Stimulated activated naive B cell treated with anti-CD40 and anti-IgM and Interleukin-4, amounts not matched to agents 10 μg/mL and 1 μg/mL and 100 μg/mL, for 72 hours (primary cell): ENCODE measurements at regions not wholly inside any gene's neighbourhood (a gene's known extent, or its start where the extent isn't known, plus 50 kb on each side); places are given as distances from the start of the nearest gene placed in this dataset.
"Not testable (repeated sequence)": the region's sequence is repeated elsewhere in the genome, so short reads cannot be mapped to it uniquely, and the experiment has no call there.

Experiments used
- ATAC-seq, 2 donors: fragments of 150-1000 bp; cut with Tn5 transposase; replicated peaks; 2 replicates each; pipeline ENCODE4 v1.10.0; 2021; ENCODE audit warnings: moderate library complexity in 1 of 2
- DNase-seq: peaks from one replicate; pipeline ENCODE4 v3.0.0; 2021
- H3K27ac Mint-ChIP-seq: one replicate; pipeline ENCODE4 v1.8.0; 2022; ENCODE audit warnings: mild to moderate bottlenecking, mixed read lengths
- H3K27me3 Mint-ChIP-seq, 2 donors: one replicate each; pipeline ENCODE4 v1.8.0; 2022; ENCODE audit warnings: mixed read lengths in 2 of 2
- H3K36me3 Mint-ChIP-seq, 2 donors: one replicate each; pipeline ENCODE4 v1.8.0; 2022; ENCODE audit warnings: mixed read lengths in 2 of 2, mild to moderate bottlenecking in 1 of 2
- H3K4me1 Mint-ChIP-seq, 2 donors: one replicate each; pipeline ENCODE4 v1.8.0; 2022; ENCODE audit warnings: mixed read lengths in 2 of 2, mild to moderate bottlenecking in 1 of 2
- H3K4me3 Mint-ChIP-seq, 2 donors: one replicate each; pipeline ENCODE4 v1.8.0; 2022; ENCODE audit warnings: mild to moderate bottlenecking in 2 of 2, mixed read lengths in 2 of 2, moderate library complexity in 1 of 2
- H3K9me3 Mint-ChIP-seq, 2 donors: one replicate each; pipeline ENCODE4 v1.8.0; 2022; ENCODE audit warnings: mixed read lengths in 2 of 2, mild to moderate bottlenecking in 1 of 2

- ATAC-seq (no peak), DNase-seq (no peak)
- Mint-ChIP-seq H3K9me3 (peaks cover 10 to 11% of the 10 kb centered on the region in 2 donors), H3K36me3 (peaks cover 0 to 1% of the 10 kb centered on the region in 2 donors), H3K27ac (no peak overlapping the region), H3K27me3 (no peaks in the 10 kb centered on the region), H3K4me3 (no peak overlapping the region), H3K4me1 (no peaks in the 10 kb centered on the region)
These were observed 66.6 kb upstream of the ZNF479 start for GRCh38 chr7:57198801-57199200.

- DNase-seq = no peak
- H3K36me3 Mint-ChIP-seq = peaks cover 0 to 1% of the 10 kb centered on the region in 2 donors
- ATAC-seq = no peak
- no peak overlapping the region for H3K27ac Mint-ChIP-seq
- H3K27me3 Mint-ChIP-seq = no peaks in the 10 kb centered on the region
- H3K9me3 Mint-ChIP-seq = peaks cover 11 to 13% of the 10 kb centered on the region in 2 donors
- H3K4me1 Mint-ChIP-seq = no peaks in the 10 kb centered on the region
- no peak overlapping the region for H3K4me3 Mint-ChIP-seq
These were observed 67.0 kb upstream of the ZNF479 start for GRCh38 chr7:57199252-57199651.

DNA sequence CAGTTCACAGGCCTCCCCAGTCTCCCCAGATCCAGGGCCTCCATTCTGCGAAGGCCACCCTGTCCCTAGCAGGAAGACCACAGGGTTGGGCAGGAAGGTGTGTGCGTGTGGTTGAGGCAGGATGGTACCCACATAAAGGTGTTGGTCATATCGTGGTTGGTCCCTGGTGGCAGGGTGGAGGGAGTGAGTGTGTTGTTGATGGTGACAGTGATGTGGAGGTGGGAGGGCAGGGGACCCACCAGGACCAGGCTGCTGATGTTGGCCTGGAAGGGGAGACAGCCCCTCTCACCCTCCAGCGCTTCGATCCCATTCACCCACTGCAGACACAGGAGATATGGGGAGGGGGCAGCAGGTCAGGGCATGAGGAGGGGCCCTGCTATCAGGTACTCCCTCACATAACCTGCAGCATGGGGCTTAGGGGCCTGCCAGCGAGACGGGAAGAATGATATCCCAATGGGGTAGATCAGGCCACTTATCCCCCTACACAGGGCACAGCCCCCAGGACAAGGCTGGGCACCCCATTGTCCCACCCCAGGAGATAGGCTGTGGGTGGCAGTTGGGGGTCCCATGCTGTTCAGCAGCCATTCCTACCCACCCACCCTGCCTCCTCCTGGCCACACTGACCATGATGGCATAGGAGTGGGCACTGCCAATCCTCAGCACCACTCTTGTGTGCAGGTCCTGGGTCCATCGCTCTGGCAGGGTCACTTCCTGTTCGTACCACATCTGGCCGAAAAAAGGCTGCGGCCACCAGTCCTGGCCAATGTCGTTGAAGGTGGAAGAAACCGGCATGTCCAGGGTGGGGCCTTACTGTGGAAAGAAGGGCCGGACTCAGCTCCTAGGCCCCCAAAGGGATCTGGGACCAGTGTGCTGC, 69.0 kb upstream of the ZNF479 start:
- peaks cover 15 to 24% of the 10 kb centered on the region in 2 donors for H3K9me3 Mint-ChIP-seq
- H3K27ac Mint-ChIP-seq = no peak overlapping the region
- H3K36me3 Mint-ChIP-seq = peaks cover 0 to 1% of the 10 kb centered on the region in 2 donors
- H3K27me3 Mint-ChIP-seq = no peaks in the 10 kb centered on the region
- no peak for ATAC-seq
- no peak for DNase-seq
- no peak overlapping the region for H3K4me3 Mint-ChIP-seq
- no peaks in the 10 kb centered on the region for H3K4me1 Mint-ChIP-seq

DNA sequence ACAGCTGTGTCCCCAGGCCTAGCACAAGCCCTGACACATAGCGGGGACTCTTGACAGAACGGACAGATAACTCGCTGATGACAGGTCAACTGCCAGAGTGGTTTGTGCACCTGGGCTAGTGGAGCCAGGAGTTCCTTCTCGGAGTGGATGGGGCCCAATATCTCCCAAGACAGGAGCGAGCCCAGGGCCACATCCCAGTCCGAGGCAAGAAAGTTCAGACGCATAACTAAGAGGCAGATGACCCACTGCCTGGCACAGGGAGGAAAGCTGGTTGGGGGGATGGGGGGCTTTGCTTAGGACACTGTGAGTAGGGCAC, 69.6 kb upstream of the ZNF479 start:
- Mint-ChIP-seq H3K27me3 (no peaks in the 10 kb centered on the region), H3K4me1 (no peaks in the 10 kb centered on the region), H3K4me3 (no peak overlapping the region), H3K9me3 (peaks cover 15 to 26% of the 10 kb centered on the region in 2 donors), H3K27ac (no peak overlapping the region), H3K36me3 (peaks cover 0 to 1% of the 10 kb centered on the region in 2 donors)
- ATAC-seq (no peak), DNase-seq (no peak)

DNA sequence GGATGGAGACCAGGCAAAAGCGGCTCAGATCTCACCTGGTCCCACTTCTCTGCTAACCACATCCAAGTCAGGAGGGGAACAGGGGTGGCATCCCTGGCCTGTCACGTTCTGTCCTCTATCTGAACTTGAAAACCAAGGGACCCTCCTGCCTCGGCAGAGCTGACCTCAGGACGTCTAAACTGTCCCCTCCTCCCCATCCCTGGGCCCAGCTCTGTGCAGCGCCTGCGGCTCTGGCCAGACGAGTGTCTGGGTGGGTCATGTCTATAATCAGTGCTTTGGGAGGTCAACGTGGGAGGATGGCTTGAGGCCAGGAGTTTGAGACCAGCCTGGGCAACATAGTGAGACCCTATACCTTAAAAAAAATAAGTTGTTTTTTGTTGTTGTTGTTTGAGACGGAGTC, 70.0 kb upstream of the ZNF479 start:
- Mint-ChIP-seq H3K4me1 (no peaks in the 10 kb centered on the region), H3K4me3 (no peak overlapping the region), H3K27me3 (no peaks in the 10 kb centered on the region), H3K9me3 (peaks cover 16 to 26% of the 10 kb centered on the region in 2 donors), H3K27ac (no peak overlapping the region), H3K36me3 (peaks cover 0 to 1% of the 10 kb centered on the region in 2 donors)
- DNase-seq (no peak), ATAC-seq (no peak)

GRCh38 chr7:57203161-57203791, 71.0 kb upstream of the ZNF479 start:
- H3K9me3 Mint-ChIP-seq = peaks cover 22 to 32% of the 10 kb centered on the region in 2 donors
- no peak for ATAC-seq
- H3K27me3 Mint-ChIP-seq = no peaks in the 10 kb centered on the region

DNA sequence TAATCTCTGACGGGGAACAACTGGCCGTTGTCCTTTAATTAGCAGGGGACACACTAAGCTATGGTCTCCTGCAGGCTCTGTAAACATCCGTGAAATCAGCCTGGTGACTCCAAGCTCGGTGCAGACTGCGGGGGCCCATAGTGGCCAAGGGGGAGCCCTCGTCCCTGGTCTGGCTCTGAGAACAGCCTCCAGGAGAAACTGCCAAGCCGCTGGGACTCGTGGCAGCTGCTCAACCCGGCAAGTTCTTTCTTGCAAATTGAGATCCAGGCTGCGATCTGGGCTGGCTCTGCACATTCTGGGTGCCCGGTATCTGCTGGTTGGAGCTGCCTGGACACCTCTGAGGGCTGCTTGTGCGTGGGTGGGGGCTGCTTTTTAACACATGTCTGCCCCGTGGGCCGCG, 71.6 kb upstream of the ZNF479 start:
- H3K27ac Mint-ChIP-seq, H3K27me3 Mint-ChIP-seq, DNase-seq, ATAC-seq, H3K4me3 Mint-ChIP-seq, H3K36me3 Mint-ChIP-seq, H3K4me1 Mint-ChIP-seq: not testable (repeated sequence)
- H3K9me3 Mint-ChIP-seq = peaks cover 24 to 33% of the 10 kb centered on the region in 2 donors

More at GRCh38 chr7:57203161-57203791, 71.0 kb upstream of the ZNF479 start:
- Mint-ChIP-seq H3K27ac (no peak overlapping the region), H3K4me3 (no peak overlapping the region), H3K36me3 (peaks cover 0 to 4% of the 10 kb centered on the region in 2 donors), H3K4me1 (no peaks in the 10 kb centered on the region)
- no peak for DNase-seq

GRCh38 chr7:57204411-57204811, 72.2 kb upstream of the ZNF479 start:
- H3K27me3 Mint-ChIP-seq = no peaks in the 10 kb centered on the region
- H3K27ac Mint-ChIP-seq = no peak overlapping the region
- H3K4me1 Mint-ChIP-seq = no peaks in the 10 kb centered on the region
- peaks cover 0 to 4% of the 10 kb centered on the region in 2 donors for H3K36me3 Mint-ChIP-seq
- ATAC-seq = no peak
- DNase-seq = no peak
- peaks cover 28 to 35% of the 10 kb centered on the region in 2 donors for H3K9me3 Mint-ChIP-seq
- H3K4me3 Mint-ChIP-seq = no peak overlapping the region

DNA sequence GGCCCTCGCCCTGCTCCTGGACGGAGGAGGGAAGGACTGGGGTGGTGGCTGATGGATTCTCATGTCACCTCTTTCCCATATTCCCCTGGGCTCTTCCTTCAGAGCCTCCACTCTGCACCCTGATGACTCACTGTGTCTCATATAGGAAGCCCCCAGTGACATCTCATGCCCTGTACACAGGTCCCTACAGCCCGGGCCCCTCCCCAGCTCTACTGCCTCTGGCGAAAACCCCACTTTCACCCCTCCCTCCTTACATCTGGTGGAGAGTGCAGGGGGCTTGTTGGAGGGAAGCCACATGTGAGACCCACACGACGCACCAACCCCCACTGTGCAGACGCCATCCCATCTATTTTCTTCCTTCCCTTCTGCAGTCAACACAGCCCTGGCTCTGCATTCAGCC, 72.8 kb upstream of the ZNF479 start:
- peaks cover 0 to 4% of the 10 kb centered on the region in 2 donors for H3K36me3 Mint-ChIP-seq
- H3K27me3 Mint-ChIP-seq = no peaks in the 10 kb centered on the region
- H3K9me3 Mint-ChIP-seq = peaks cover 28 to 37% of the 10 kb centered on the region in 2 donors
- no peak for ATAC-seq
- no peak overlapping the region for H3K4me3 Mint-ChIP-seq
- H3K27ac Mint-ChIP-seq = no peak overlapping the region
- no peaks in the 10 kb centered on the region for H3K4me1 Mint-ChIP-seq
- no peak for DNase-seq

DNA sequence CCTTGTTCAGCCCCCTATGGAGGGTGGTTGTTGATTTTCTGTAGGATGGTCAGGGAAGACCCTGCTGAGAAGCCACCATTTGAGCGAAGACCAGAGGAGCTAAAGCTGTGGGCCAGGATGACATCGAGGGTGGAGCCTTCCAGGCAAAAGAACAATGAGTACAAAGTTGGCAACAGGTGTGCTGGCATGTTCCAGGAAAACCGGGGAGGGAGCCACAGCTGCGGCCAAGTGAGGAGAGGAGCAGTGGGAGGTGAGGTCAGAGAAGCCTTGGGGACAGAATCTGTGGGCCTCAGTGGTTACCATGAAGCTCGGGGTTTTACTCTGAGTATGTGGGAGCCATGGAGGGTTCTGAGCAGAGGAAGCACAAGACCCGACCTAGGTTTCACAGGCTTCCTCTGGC, 75.6 kb upstream of the ZNF479 start:
- Mint-ChIP-seq H3K4me1 (no peaks in the 10 kb centered on the region), H3K27ac (no peak overlapping the region), H3K4me3 (no peak overlapping the region), H3K9me3 (peaks cover 17 to 28% of the 10 kb centered on the region in 2 donors), H3K27me3 (no peaks in the 10 kb centered on the region), H3K36me3 (peaks cover 0 to 4% of the 10 kb centered on the region in 2 donors)
- DNase-seq = no peak
- ATAC-seq = no peak

DNA sequence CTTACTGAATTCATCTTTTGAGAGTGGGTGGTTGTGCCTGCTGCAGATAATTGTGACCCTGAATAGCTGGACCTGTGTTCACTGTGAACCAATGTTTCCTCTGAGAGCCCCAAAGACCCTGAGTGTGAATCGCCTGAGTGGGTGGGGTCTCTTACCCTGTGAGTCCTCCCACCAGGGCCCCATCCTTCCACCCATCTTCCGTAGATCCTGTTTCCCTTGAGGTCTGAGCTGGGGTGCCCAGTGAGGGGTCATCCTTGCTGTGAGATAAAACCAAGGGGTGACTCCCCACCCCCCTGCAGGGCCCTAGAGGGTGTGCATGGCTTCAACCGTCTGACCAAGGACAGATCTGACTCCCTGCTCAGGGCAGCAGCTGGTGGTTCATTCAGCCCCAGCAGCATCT, 78.0 kb upstream of the ZNF479 start:
- DNase-seq (no peak), ATAC-seq (no peak)
- H3K27ac Mint-ChIP-seq = no peak overlapping the region
- H3K4me1 Mint-ChIP-seq = no peaks in the 10 kb centered on the region
- H3K27me3 Mint-ChIP-seq = no peaks in the 10 kb centered on the region
- peaks cover 18 to 22% of the 10 kb centered on the region in 2 donors for H3K9me3 Mint-ChIP-seq
- peaks cover 0 to 2% of the 10 kb centered on the region in 2 donors for H3K36me3 Mint-ChIP-seq
- H3K4me3 Mint-ChIP-seq = no peak overlapping the region

DNA sequence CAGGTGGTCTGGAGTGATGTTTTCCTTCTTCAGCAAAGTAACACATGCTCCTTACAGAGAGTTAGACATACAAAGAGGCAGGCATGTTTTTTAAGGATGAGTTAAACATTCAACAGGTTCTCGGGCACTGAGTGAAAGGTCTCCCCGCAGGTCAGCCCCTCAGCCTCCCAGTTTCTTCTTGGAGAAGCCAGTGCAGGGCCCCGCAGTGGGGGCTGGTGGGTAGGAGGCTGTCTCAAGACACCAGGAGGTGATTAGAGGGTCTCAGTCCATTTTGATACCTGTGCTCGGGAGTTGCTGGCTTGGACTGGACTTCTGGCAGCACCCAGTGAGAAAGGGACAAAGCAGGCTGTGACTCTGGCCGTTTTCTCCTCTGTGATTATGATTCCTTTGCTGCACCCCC, 78.6 kb upstream of the ZNF479 start:
- ATAC-seq (no peak), DNase-seq (no peak)
- Mint-ChIP-seq H3K36me3 (peaks cover 0 to 2% of the 10 kb centered on the region in 2 donors), H3K27me3 (no peaks in the 10 kb centered on the region), H3K27ac (no peak overlapping the region), H3K9me3 (peaks cover 23 to 25% of the 10 kb centered on the region in 2 donors), H3K4me3 (no peak overlapping the region), H3K4me1 (no peaks in the 10 kb centered on the region)

DNA sequence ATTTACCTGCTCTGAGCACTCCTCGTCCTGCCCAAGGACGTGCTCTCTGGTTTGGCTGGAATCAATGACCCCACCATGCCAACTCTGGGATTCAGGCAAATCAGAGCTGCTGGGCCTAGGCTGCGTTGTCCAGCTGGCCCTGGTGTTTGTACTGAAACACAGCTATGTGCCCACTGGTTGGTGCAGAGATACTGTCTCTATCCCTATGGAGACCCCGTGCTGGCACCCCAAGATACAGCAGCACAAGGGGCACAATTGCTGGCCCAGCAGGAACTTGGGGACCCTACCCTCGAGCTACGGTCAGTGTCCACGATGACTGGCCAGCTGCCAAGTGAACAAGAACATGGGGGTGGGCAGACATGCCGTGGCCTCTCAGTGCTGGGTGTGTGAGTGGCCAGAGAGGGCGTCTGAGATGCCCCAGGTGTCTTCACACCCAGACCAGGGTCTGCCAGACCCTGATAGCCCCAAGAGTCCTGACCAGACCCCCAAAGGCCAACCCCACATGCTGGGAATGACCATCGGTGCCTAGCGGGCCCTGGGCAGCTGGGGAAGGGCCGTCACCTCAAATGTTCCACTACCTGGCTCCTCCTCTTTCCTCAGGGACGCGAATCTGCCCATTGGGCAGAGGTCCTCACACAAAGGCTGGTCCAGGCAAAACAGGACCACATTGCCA, 79.3 kb upstream of the ZNF479 start:
- no peak overlapping the region for H3K4me3 Mint-ChIP-seq
- H3K27me3 Mint-ChIP-seq = no peaks in the 10 kb centered on the region
- DNase-seq = no peak
- H3K4me1 Mint-ChIP-seq = no peaks in the 10 kb centered on the region
- H3K27ac Mint-ChIP-seq = no peak overlapping the region
- peaks cover 1 to 2% of the 10 kb centered on the region in 2 donors for H3K36me3 Mint-ChIP-seq
- H3K9me3 Mint-ChIP-seq = peaks cover 24 to 25% of the 10 kb centered on the region in 2 donors
- no peak for ATAC-seq

GRCh38 chr7:57215423-57215822, 83.2 kb upstream of the ZNF479 start:
- H3K27me3 Mint-ChIP-seq = no peaks in the 10 kb centered on the region
- H3K27ac Mint-ChIP-seq = no peak overlapping the region
- peaks cover 11 to 13% of the 10 kb centered on the region in 2 donors for H3K36me3 Mint-ChIP-seq
- DNase-seq (no peak), ATAC-seq (no peak)
- H3K9me3 Mint-ChIP-seq = peaks cover 45 to 47% of the 10 kb centered on the region in 2 donors
- H3K4me1 Mint-ChIP-seq = no peaks in the 10 kb centered on the region
- H3K4me3 Mint-ChIP-seq = no peak overlapping the region
